Naive B cell (primary cell): ENCODE measurements at regions not wholly inside any gene's neighbourhood (a gene's known extent, or its start where the extent isn't known, plus 50 kb on each side); places are given as distances from the start of the nearest gene placed in this dataset.

Source experiments
- ATAC-seq, 2 donors: fragments of 150-1000 bp; cut with Tn5 transposase; 2 replicates each; pipeline ENCODE4 v1.10.0; 2021; ENCODE audit warnings: low read depth in 2 of 2, mild to moderate bottlenecking in 2 of 2, moderate library complexity in 2 of 2
- DNase-seq: peaks from one replicate; pipeline ENCODE4 v3.0.0; 2022
- H3K27ac Mint-ChIP-seq, 6 donors: one replicate each; pipeline ENCODE4 v1.8.0; 2020 to 2022; ENCODE audit warnings: mild to moderate bottlenecking in 6 of 6, mixed read lengths in 6 of 6, moderate library complexity in 5 of 6, inconsistent platforms in 2 of 6
- H3K27me3 Mint-ChIP-seq, 3 donors: one replicate each; pipeline ENCODE4 v1.8.0; 2021 to 2022; ENCODE audit warnings: mixed read lengths in 3 of 3, mild to moderate bottlenecking in 1 of 3
- H3K36me3 Mint-ChIP-seq, 2 donors: one replicate each; pipeline ENCODE4 v1.8.0; 2020 to 2022; ENCODE audit warnings: mixed read lengths in 2 of 2, inconsistent platforms in 1 of 2, mild to moderate bottlenecking in 1 of 2
- H3K4me1 Mint-ChIP-seq, 3 donors: one replicate each; pipeline ENCODE4 v1.8.0; 2020 to 2022; ENCODE audit warnings: mixed read lengths in 3 of 3, inconsistent platforms in 1 of 3, mild to moderate bottlenecking in 1 of 3, moderate library complexity in 1 of 3
- H3K4me3 Mint-ChIP-seq, 8 donors: one replicate each; pipeline ENCODE4 v1.8.0; 2020 to 2022; ENCODE audit warnings: mild to moderate bottlenecking in 8 of 8, mixed read lengths in 8 of 8, moderate library complexity in 8 of 8, inconsistent platforms in 2 of 8
- H3K9me3 Mint-ChIP-seq, 7 donors: one replicate each; pipeline ENCODE4 v1.8.0; 2020 to 2022; ENCODE audit warnings: mixed read lengths in 7 of 7, mild to moderate bottlenecking in 5 of 7, inconsistent platforms in 2 of 7, moderate library complexity in 1 of 7

- no peak overlapping the region for H3K27ac Mint-ChIP-seq
- no peak overlapping the region for H3K4me3 Mint-ChIP-seq
- H3K4me1 Mint-ChIP-seq, result no peaks in the 10 kb centered on the region
- H3K27me3 Mint-ChIP-seq, result no peaks in the 10 kb centered on the region
- ATAC-seq, result no peak
- no peak for DNase-seq
- H3K36me3 Mint-ChIP-seq, result no peaks in the 10 kb centered on the region
- peaks cover 0 to 4% (median 0%) of the 10 kb centered on the region in 7 donors for H3K9me3 Mint-ChIP-seq
These were observed 433.3 kb upstream of the EDIL3 start for GRCh38 chr5:84817953-84818352.

- H3K4me1 Mint-ChIP-seq, result no peaks in the 10 kb centered on the region
- peaks cover 0 to 11% (median 2%) of the 10 kb centered on the region in 7 donors for H3K9me3 Mint-ChIP-seq
- no peaks in the 10 kb centered on the region for H3K36me3 Mint-ChIP-seq
- H3K4me3 Mint-ChIP-seq, result no peak overlapping the region
- no peak for DNase-seq
- no peak for ATAC-seq
- H3K27ac Mint-ChIP-seq, result peak overlapping the region in 1 of 6 donors; percentile 13
- no peaks in the 10 kb centered on the region for H3K27me3 Mint-ChIP-seq
These were observed 432.3 kb upstream of the EDIL3 start for GRCh38 chr5:84816746-84817547.

- no peak overlapping the region for H3K4me3 Mint-ChIP-seq
- H3K27me3 Mint-ChIP-seq, result no peaks in the 10 kb centered on the region
- H3K9me3 Mint-ChIP-seq, result peaks cover 0 to 16% (median 2%) of the 10 kb centered on the region in 7 donors
- DNase-seq (no peak), ATAC-seq (no peak)
- H3K36me3 Mint-ChIP-seq, result no peaks in the 10 kb centered on the region
- no peaks in the 10 kb centered on the region for H3K4me1 Mint-ChIP-seq
- peak overlapping the region in 1 of 6 donors; percentile 2 for H3K27ac Mint-ChIP-seq
These were observed 431.5 kb upstream of the EDIL3 start for GRCh38 chr5:84816160-84816559.

DNA sequence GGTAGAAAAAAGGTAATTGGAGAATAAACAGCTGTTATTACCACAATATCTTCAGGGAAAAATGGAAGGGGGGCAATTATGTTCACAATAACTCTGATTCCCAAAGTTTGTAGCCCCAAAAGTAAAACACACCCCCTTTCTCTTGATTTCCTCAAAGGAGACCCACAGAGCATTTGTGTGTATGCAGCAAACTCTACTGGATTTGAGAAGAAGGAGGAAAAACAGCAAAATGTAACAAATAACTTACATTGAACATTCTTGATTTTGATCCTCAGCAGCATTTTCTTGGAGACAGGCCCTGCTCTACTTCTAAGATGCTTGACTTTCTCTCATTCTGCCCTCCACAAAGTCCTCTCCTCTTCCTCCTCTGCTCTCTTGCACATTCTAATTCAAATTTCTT is 420.8 kb upstream of the EDIL3 start:
- Mint-ChIP-seq H3K36me3 (no peaks in the 10 kb centered on the region), H3K9me3 (peaks cover 0 to 9% (median 4%) of the 10 kb centered on the region in 7 donors), H3K4me1 (no peaks in the 10 kb centered on the region), H3K27ac (no peak overlapping the region), H3K27me3 (no peaks in the 10 kb centered on the region), H3K4me3 (no peak overlapping the region)
- no peak for ATAC-seq
- DNase-seq, result no peak

GRCh38 chr5:84796399-84796798 is 411.7 kb upstream of the EDIL3 start:
- no peaks in the 10 kb centered on the region for H3K36me3 Mint-ChIP-seq
- DNase-seq (no peak), ATAC-seq (no peak)
- peaks cover 0 to 5% (median 3%) of the 10 kb centered on the region in 7 donors for H3K9me3 Mint-ChIP-seq
- H3K4me3 Mint-ChIP-seq, result no peak overlapping the region
- no peak overlapping the region for H3K27ac Mint-ChIP-seq
- no peaks in the 10 kb centered on the region for H3K27me3 Mint-ChIP-seq
- no peaks in the 10 kb centered on the region for H3K4me1 Mint-ChIP-seq

DNA sequence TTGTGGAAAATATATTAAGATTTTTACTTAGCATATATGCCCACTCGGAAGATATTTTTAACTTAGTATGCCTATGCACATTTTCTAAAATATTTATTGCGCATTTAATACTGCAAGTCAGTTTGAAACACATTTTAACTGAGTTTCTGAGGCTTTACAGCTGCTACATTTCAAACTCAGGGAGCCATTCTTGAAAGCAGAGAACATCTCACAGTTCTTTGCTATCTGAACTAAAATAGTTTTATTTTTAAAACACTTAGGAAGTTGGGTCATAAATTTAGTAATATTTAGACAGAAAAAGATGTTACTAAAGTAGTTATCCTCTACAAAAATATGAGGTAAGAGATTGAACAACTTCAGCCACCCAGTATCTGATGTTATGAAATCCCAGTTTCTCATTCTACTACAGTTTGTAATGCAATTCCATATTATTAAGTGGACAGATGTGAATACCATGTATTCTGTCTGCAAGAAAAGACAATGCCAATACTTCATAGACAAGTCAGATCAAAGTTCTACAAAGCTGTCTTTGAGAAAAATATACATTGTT is 409.9 kb upstream of the EDIL3 start:
- Mint-ChIP-seq H3K9me3 (peaks cover 0 to 3% (median 0%) of the 10 kb centered on the region in 7 donors), H3K4me3 (no peak overlapping the region), H3K4me1 (no peaks in the 10 kb centered on the region), H3K27ac (no peak overlapping the region), H3K27me3 (no peaks in the 10 kb centered on the region), H3K36me3 (no peaks in the 10 kb centered on the region)
- no peak for DNase-seq
- no peak for ATAC-seq

GRCh38 chr5:84791730-84792129 is 407.1 kb upstream of the EDIL3 start:
- H3K36me3 Mint-ChIP-seq, result no peaks in the 10 kb centered on the region
- no peaks in the 10 kb centered on the region for H3K27me3 Mint-ChIP-seq
- DNase-seq (no peak), ATAC-seq (no peak)
- peaks cover 0 to 4% (median under 1%) of the 10 kb centered on the region in 7 donors for H3K9me3 Mint-ChIP-seq
- no peaks in the 10 kb centered on the region for H3K4me1 Mint-ChIP-seq
- H3K4me3 Mint-ChIP-seq, result no peak overlapping the region
- H3K27ac Mint-ChIP-seq, result no peak overlapping the region

DNA sequence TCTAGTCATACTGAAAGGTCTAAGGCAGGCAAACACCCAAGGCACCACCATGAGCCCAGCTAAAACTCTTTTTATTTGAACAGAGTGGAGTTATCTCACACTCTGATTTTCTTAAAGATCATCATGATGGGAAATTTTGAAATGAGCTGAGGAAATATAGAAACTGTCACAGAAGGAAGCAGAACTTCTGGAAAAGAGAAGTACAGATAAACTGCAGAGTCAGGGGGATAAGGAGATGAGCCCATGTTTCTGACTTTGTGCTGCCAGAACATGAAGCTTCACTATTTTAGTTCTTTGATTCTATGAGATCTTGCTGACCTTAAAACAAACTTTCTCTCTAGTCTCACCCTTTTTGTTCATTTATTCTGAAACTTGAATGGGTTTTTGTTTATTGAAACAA is 406.5 kb upstream of the EDIL3 start:
- peaks cover 0 to 4% (median 0%) of the 10 kb centered on the region in 7 donors for H3K9me3 Mint-ChIP-seq
- H3K27ac Mint-ChIP-seq, result no peak overlapping the region
- DNase-seq, result no peak
- no peaks in the 10 kb centered on the region for H3K36me3 Mint-ChIP-seq
- no peaks in the 10 kb centered on the region for H3K27me3 Mint-ChIP-seq
- no peak overlapping the region for H3K4me3 Mint-ChIP-seq
- no peak for ATAC-seq
- no peaks in the 10 kb centered on the region for H3K4me1 Mint-ChIP-seq

DNA sequence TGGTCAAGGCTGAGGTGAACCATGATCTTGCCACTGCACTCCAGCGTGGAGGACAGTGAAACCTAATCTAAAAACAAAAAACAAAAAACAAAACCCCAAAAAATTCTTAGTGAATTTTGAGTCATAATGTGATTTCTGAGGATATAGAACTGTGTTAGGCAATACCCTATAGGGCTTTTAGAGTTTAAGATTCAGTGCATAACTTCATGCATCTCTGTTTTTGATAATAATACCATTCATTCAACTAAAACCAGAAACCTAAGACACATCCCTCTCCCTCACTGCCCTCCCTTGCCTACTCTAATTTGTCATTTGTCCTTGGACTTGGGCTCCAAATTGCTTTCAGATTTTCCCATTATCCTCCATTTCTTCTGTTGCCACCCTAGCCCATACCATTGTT is 405.7 kb upstream of the EDIL3 start:
- ATAC-seq, result no peak

GRCh38 chr5:84783003-84783402 is 398.3 kb upstream of the EDIL3 start:
- DNase-seq (no peak), ATAC-seq (no peak)
- Mint-ChIP-seq H3K4me1 (no peaks in the 10 kb centered on the region), H3K9me3 (peaks cover 0 to 1% (median 0%) of the 10 kb centered on the region in 7 donors), H3K27me3 (no peaks in the 10 kb centered on the region), H3K36me3 (no peaks in the 10 kb centered on the region), H3K27ac (no peak overlapping the region), H3K4me3 (no peak overlapping the region)

More for the DNA sequence above, 405.7 kb upstream of the EDIL3 start:
- DNase-seq, result no peak
- no peaks in the 10 kb centered on the region for H3K27me3 Mint-ChIP-seq
- H3K27ac Mint-ChIP-seq, result no peak overlapping the region
- H3K36me3 Mint-ChIP-seq, result no peaks in the 10 kb centered on the region
- H3K4me1 Mint-ChIP-seq, result no peaks in the 10 kb centered on the region
- peaks cover 0 to 4% (median 0%) of the 10 kb centered on the region in 7 donors for H3K9me3 Mint-ChIP-seq
- no peak overlapping the region for H3K4me3 Mint-ChIP-seq

GRCh38 chr5:84779186-84779585 is 394.5 kb upstream of the EDIL3 start:
- no peak overlapping the region for H3K27ac Mint-ChIP-seq
- ATAC-seq (no peak), DNase-seq (no peak)
- H3K4me1 Mint-ChIP-seq, result no peaks in the 10 kb centered on the region
- no peaks in the 10 kb centered on the region for H3K27me3 Mint-ChIP-seq
- H3K36me3 Mint-ChIP-seq, result no peaks in the 10 kb centered on the region
- H3K9me3 Mint-ChIP-seq, result peaks cover 0 to 4% (median 0%) of the 10 kb centered on the region in 7 donors
- H3K4me3 Mint-ChIP-seq, result no peak overlapping the region

GRCh38 chr5:84764227-84764626 is 379.5 kb upstream of the EDIL3 start:
- Mint-ChIP-seq H3K4me3 (no peak overlapping the region), H3K9me3 (peaks cover 0 to 12% (median 4%) of the 10 kb centered on the region in 7 donors), H3K4me1 (no peaks in the 10 kb centered on the region), H3K27ac (no peak overlapping the region), H3K27me3 (no peaks in the 10 kb centered on the region), H3K36me3 (no peaks in the 10 kb centered on the region)
- DNase-seq (no peak), ATAC-seq (no peak)

DNA sequence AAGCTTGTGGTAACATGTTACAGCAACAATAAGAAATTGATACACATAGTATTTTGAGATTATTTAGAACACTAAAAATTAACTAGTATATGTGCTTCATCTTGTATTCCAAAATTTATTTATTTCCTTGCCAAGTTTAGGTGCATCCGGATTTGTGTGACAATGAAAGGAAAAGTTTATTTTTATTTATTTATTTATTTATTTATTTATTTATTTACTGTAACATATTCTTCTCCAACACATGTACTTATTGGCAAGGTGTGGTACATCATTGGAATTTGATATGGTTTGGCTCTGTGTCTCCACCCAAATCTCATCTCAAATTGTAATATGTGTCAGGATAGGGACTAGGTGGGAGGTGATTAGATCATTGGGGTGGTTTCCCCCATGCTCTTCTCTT is 373.3 kb upstream of the EDIL3 start:
- Mint-ChIP-seq H3K27ac (no peak overlapping the region), H3K4me3 (no peak overlapping the region), H3K27me3 (no peaks in the 10 kb centered on the region), H3K4me1 (no peaks in the 10 kb centered on the region), H3K36me3 (no peaks in the 10 kb centered on the region), H3K9me3 (peaks cover 0 to 7% (median 4%) of the 10 kb centered on the region in 7 donors)
- no peak for DNase-seq
- no peak for ATAC-seq

DNA sequence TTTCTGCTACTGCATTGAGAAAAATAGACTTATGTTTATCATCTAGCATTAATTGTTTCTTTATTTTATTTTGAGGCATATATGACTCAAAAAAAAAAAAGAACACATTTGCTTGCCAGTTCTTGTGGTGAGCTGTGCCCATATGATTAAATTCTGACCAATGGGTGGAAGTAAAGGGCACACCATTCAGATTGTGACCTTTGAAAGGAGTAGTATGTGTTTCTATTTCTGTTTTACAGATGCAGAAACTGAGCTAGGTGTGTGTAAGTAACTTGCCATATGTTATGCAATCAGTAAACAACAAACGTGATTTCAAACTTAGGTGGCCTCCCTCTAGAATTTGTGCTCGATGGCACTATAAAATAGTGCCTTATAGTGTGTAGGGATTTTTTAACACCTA is 368.1 kb upstream of the EDIL3 start:
- no peaks in the 10 kb centered on the region for H3K36me3 Mint-ChIP-seq
- no peak overlapping the region for H3K27ac Mint-ChIP-seq
- DNase-seq (no peak), ATAC-seq (no peak)
- H3K27me3 Mint-ChIP-seq, result no peaks in the 10 kb centered on the region
- peaks cover 0 to 6% (median 1%) of the 10 kb centered on the region in 7 donors for H3K9me3 Mint-ChIP-seq
- no peak overlapping the region for H3K4me3 Mint-ChIP-seq
- no peaks in the 10 kb centered on the region for H3K4me1 Mint-ChIP-seq
